ENCODE measurements at regions not wholly inside any gene's neighbourhood (a gene's known extent, or its start where the extent isn't known, plus 50 kb on each side); places are given as distances from the start of the nearest gene placed in this dataset.
"Not testable (repeated sequence)": the region's sequence is repeated elsewhere in the genome, so short reads cannot be mapped to it uniquely, and the experiment has no call there.

DNA sequence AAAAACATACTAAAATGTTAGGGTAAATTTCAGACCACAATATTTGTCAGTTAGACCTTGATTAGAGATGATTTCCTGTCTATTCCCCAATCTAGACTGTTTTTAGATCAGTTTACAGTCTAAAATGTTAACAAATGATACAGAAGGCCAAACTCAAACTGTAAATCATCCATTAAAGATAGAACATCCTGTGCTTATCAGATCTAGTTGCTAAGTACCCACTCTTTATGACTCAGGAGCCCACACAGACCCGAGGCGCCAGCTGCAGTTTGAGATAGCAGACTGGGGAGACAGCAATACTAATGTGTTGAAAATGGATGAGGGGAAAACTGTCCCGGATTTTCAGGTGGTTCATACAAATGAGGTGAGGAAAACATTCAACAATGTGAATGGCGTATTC lies 113.3 kb downstream of the SCG2 start:
- H3K9ac ChIP-seq (ENCODE audit: low read depth in 1 of 3, low read length in 3 of 3): no peak overlapping the region
- H3K4me1 ChIP-seq (ENCODE audit: control insufficient read depth in 3 of 3, insufficient read depth in 3 of 3, low read length in 3 of 3): no peaks in the 10 kb centered on the region
- no peaks in the 10 kb centered on the region for H3K36me3 ChIP-seq (ENCODE audit: control insufficient read depth in 3 of 3, insufficient read depth in 3 of 3, low read length in 3 of 3)
- H3K4me3 ChIP-seq (ENCODE audit: low read length in 3 of 3): no peak overlapping the region
- H3K9me3 ChIP-seq (ENCODE audit: control insufficient read depth in 3 of 3, low read length in 3 of 3): no peaks in the 10 kb centered on the region
- H3K27me3 ChIP-seq (ENCODE audit: control insufficient read depth in 3 of 3, insufficient read depth in 3 of 3, low read length in 3 of 3): no peaks in the 10 kb centered on the region
- no peak overlapping the region for H3K27ac ChIP-seq (ENCODE audit: low read depth, low read length)

DNA sequence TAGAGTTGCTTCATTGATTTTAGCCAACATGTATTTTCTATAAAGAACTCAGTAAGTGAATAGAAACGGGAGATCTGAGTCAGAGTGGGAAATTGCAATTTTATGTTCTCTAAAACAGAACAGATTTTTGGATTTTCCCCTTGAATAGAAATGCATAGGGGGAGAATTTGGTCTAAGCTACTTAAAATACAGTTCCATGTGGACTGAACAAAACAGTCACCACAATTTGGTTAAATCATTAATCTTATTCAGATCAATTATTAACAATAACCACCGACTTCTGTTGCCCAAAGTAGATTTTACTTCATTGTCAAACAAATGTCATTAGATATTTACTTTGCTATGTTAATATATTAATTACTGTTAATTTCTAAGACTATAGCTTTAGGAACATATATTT lies 107.7 kb downstream of the SCG2 start:
- no peaks in the 10 kb centered on the region for H3K27me3 ChIP-seq (ENCODE audit: control insufficient read depth in 3 of 3, insufficient read depth in 3 of 3, low read length in 3 of 3)
- H3K27ac ChIP-seq (ENCODE audit: low read depth, low read length): no peak overlapping the region
- H3K9ac ChIP-seq (ENCODE audit: low read depth in 1 of 3, low read length in 3 of 3): no peak overlapping the region
- H3K4me3 ChIP-seq (ENCODE audit: low read length in 3 of 3): no peak overlapping the region
- H3K36me3 ChIP-seq (ENCODE audit: control insufficient read depth in 3 of 3, insufficient read depth in 3 of 3, low read length in 3 of 3): no peaks in the 10 kb centered on the region
- H3K4me1 ChIP-seq (ENCODE audit: control insufficient read depth in 3 of 3, insufficient read depth in 3 of 3, low read length in 3 of 3): no peaks in the 10 kb centered on the region
- no peaks in the 10 kb centered on the region for H3K9me3 ChIP-seq (ENCODE audit: control insufficient read depth in 3 of 3, low read length in 3 of 3)

DNA sequence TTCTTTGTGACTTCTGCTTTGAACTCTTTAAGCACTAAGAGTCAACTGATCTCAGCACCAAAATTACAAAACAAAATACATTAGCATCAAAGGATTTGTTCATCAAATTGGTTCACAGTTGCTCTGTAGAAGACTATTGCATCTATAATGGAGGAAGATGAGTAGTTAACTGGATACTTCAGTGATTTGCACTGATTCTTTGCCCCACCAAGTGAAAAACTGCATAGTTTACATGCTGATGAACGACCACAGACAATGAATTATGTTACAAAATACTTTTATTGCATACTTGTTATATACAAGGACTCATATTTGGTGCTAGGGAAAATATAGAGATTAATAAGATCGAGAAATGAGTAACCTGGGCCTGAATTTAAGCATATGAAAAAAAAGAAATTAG lies 107.2 kb downstream of the SCG2 start:
- H3K4me1 ChIP-seq (ENCODE audit: control insufficient read depth in 3 of 3, insufficient read depth in 3 of 3, low read length in 3 of 3): no peaks in the 10 kb centered on the region
- H3K4me3 ChIP-seq (ENCODE audit: low read length in 3 of 3): no peak overlapping the region

DNA sequence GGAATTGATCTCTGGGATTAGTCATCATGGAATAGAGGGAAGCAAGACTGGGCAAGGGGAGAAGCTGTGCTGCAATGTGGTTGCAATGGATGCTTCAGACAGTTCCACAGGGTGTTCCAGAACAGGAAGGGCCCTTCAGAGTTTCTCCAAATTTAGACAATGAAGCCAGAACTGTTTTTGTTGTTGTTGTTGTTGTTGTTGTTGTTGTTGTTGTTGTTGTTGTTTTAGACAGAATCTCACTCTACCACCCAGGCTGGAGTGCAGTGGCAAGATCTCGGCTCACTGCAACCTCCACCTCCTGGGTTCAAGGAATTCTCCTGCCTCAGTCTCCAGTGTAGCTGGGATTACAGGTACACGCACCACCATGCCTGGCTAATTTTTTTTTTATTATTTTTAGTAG lies 105.3 kb downstream of the SCG2 start:
- not testable (repeated sequence) for H3K9me3 ChIP-seq (ENCODE audit: control insufficient read depth in 3 of 3, low read length in 3 of 3); H3K4me3 ChIP-seq (ENCODE audit: low read length in 3 of 3); H3K9ac ChIP-seq (ENCODE audit: low read depth in 1 of 3, low read length in 3 of 3); H3K36me3 ChIP-seq (ENCODE audit: control insufficient read depth in 3 of 3, insufficient read depth in 3 of 3, low read length in 3 of 3); H3K27ac ChIP-seq (ENCODE audit: low read depth, low read length); H3K27me3 ChIP-seq (ENCODE audit: control insufficient read depth in 3 of 3, insufficient read depth in 3 of 3, low read length in 3 of 3); H3K4me1 ChIP-seq (ENCODE audit: control insufficient read depth in 3 of 3, insufficient read depth in 3 of 3, low read length in 3 of 3)

More for the DNA sequence above, 107.2 kb downstream of the SCG2 start:
- Histone ChIP-seq H3K27me3 (ENCODE audit: control insufficient read depth in 3 of 3, insufficient read depth in 3 of 3, low read length in 3 of 3) (no peaks in the 10 kb centered on the region), H3K9ac (ENCODE audit: low read depth in 1 of 3, low read length in 3 of 3) (no peak overlapping the region), H3K27ac (ENCODE audit: low read depth, low read length) (no peak overlapping the region), H3K36me3 (ENCODE audit: control insufficient read depth in 3 of 3, insufficient read depth in 3 of 3, low read length in 3 of 3) (no peaks in the 10 kb centered on the region), H3K9me3 (ENCODE audit: control insufficient read depth in 3 of 3, low read length in 3 of 3) (no peaks in the 10 kb centered on the region)

GRCh38 chr2:223500709-223501108 lies 101.5 kb downstream of the SCG2 start:
- Histone ChIP-seq H3K36me3 (ENCODE audit: control insufficient read depth in 3 of 3, insufficient read depth in 3 of 3, low read length in 3 of 3) (no peaks in the 10 kb centered on the region), H3K9ac (ENCODE audit: low read depth in 1 of 3, low read length in 3 of 3) (no peak overlapping the region), H3K4me1 (ENCODE audit: control insufficient read depth in 3 of 3, insufficient read depth in 3 of 3, low read length in 3 of 3) (no peaks in the 10 kb centered on the region), H3K27ac (ENCODE audit: low read depth, low read length) (no peak overlapping the region), H3K4me3 (ENCODE audit: low read length in 3 of 3) (no peak overlapping the region), H3K27me3 (ENCODE audit: control insufficient read depth in 3 of 3, insufficient read depth in 3 of 3, low read length in 3 of 3) (no peaks in the 10 kb centered on the region), H3K9me3 (ENCODE audit: control insufficient read depth in 3 of 3, low read length in 3 of 3) (no peaks in the 10 kb centered on the region)

GRCh38 chr2:223501641-223502040 lies 100.5 kb downstream of the SCG2 start:
- no peaks in the 10 kb centered on the region for H3K4me1 ChIP-seq (ENCODE audit: control insufficient read depth in 3 of 3, insufficient read depth in 3 of 3, low read length in 3 of 3)
- H3K36me3 ChIP-seq (ENCODE audit: control insufficient read depth in 3 of 3, insufficient read depth in 3 of 3, low read length in 3 of 3): no peaks in the 10 kb centered on the region
- H3K9ac ChIP-seq (ENCODE audit: low read depth in 1 of 3, low read length in 3 of 3): no peak overlapping the region
- no peak overlapping the region for H3K27ac ChIP-seq (ENCODE audit: low read depth, low read length)
- H3K9me3 ChIP-seq (ENCODE audit: control insufficient read depth in 3 of 3, low read length in 3 of 3): no peaks in the 10 kb centered on the region
- H3K27me3 ChIP-seq (ENCODE audit: control insufficient read depth in 3 of 3, insufficient read depth in 3 of 3, low read length in 3 of 3): no peaks in the 10 kb centered on the region
- no peak overlapping the region for H3K4me3 ChIP-seq (ENCODE audit: low read length in 3 of 3)

DNA sequence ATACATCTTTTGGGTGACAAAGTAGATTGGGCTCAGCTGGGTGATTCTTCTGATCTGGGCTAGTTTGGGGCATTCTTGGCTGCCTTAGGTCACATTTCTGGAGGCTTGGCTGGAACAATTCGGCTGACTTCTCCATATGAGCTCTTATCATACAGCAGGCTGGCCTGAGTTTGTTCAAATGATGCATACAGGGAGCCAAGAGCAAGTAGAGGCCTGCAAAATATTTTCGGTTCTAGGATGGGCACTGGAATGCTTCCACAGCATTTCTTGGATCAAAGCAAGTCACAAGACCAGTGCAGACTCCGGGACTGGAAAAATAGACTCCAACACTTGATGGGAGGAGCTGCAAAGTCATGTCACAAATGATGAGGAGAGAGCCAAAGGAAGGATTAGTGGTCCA lies 98.4 kb downstream of the SCG2 start:
- Histone ChIP-seq H3K9me3 (ENCODE audit: control insufficient read depth in 3 of 3, low read length in 3 of 3) (no peaks in the 10 kb centered on the region), H3K36me3 (ENCODE audit: control insufficient read depth in 3 of 3, insufficient read depth in 3 of 3, low read length in 3 of 3) (no peaks in the 10 kb centered on the region), H3K27ac (ENCODE audit: low read depth, low read length) (no peak overlapping the region), H3K27me3 (ENCODE audit: control insufficient read depth in 3 of 3, insufficient read depth in 3 of 3, low read length in 3 of 3) (no peaks in the 10 kb centered on the region), H3K4me1 (ENCODE audit: control insufficient read depth in 3 of 3, insufficient read depth in 3 of 3, low read length in 3 of 3) (no peaks in the 10 kb centered on the region), H3K4me3 (ENCODE audit: low read length in 3 of 3) (no peak overlapping the region), H3K9ac (ENCODE audit: low read depth in 1 of 3, low read length in 3 of 3) (no peak overlapping the region)

- no peaks in the 10 kb centered on the region for H3K36me3 ChIP-seq (ENCODE audit: control insufficient read depth in 3 of 3, insufficient read depth in 3 of 3, low read length in 3 of 3)
- H3K27me3 ChIP-seq (ENCODE audit: control insufficient read depth in 3 of 3, insufficient read depth in 3 of 3, low read length in 3 of 3): no peaks in the 10 kb centered on the region
- no peak overlapping the region for H3K4me3 ChIP-seq (ENCODE audit: low read length in 3 of 3)
- H3K9ac ChIP-seq (ENCODE audit: low read depth in 1 of 3, low read length in 3 of 3): no peak overlapping the region
- H3K4me1 ChIP-seq (ENCODE audit: control insufficient read depth in 3 of 3, insufficient read depth in 3 of 3, low read length in 3 of 3): no peaks in the 10 kb centered on the region
- no peaks in the 10 kb centered on the region for H3K9me3 ChIP-seq (ENCODE audit: control insufficient read depth in 3 of 3, low read length in 3 of 3)
- H3K27ac ChIP-seq (ENCODE audit: low read depth, low read length): no peak overlapping the region
Observed at GRCh38 chr2:223508372-223508771, 93.8 kb downstream of the SCG2 start.

DNA sequence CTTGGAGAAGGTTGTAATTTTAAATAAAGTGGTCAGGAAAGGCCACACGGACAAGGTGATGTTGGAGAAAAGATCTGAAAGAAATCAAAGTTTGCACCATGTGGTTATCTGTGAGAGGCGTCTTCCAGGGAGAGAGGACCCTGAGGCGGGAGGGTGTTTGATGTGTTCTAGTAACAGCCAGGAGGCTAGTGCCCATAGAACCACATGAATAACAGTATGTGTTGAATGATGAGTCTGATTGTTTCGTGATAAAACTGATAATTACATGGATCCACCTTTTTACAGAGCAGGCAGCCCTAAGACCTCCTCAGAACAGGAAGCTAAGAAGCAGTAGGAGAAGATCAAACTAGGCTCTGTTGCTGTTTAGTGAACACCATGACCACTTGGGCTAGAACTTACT lies 91.4 kb downstream of the SCG2 start:
- Histone ChIP-seq H3K4me3 (ENCODE audit: low read length in 3 of 3) (no peak overlapping the region), H3K36me3 (ENCODE audit: control insufficient read depth in 3 of 3, insufficient read depth in 3 of 3, low read length in 3 of 3) (no peaks in the 10 kb centered on the region), H3K9me3 (ENCODE audit: control insufficient read depth in 3 of 3, low read length in 3 of 3) (no peaks in the 10 kb centered on the region), H3K27me3 (ENCODE audit: control insufficient read depth in 3 of 3, insufficient read depth in 3 of 3, low read length in 3 of 3) (no peaks in the 10 kb centered on the region), H3K27ac (ENCODE audit: low read depth, low read length) (no peak overlapping the region), H3K4me1 (ENCODE audit: control insufficient read depth in 3 of 3, insufficient read depth in 3 of 3, low read length in 3 of 3) (no peaks in the 10 kb centered on the region), H3K9ac (ENCODE audit: low read depth in 1 of 3, low read length in 3 of 3) (no peak overlapping the region)

DNA sequence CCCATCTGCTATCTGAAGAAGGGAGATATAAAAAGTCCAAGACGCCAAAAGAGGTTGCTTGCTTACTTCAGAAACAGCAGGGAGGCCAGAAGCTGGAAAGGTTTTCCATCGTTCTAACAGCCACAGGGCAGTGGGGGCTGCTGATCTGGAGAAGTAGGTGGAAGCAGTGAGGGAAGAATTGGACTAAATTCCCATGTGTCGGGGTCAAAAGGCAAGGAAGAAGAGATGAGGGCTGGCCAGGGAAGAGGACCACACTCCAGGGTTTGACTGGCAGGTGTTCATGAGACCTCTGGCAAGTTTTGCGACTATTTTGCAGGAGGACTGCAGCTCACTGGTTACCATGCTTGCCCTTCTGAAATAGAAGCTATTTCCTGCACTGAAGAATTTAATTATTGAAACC lies 91.0 kb downstream of the SCG2 start:
- Histone ChIP-seq H3K27me3 (ENCODE audit: control insufficient read depth in 3 of 3, insufficient read depth in 3 of 3, low read length in 3 of 3) (no peaks in the 10 kb centered on the region), H3K36me3 (ENCODE audit: control insufficient read depth in 3 of 3, insufficient read depth in 3 of 3, low read length in 3 of 3) (no peaks in the 10 kb centered on the region), H3K9me3 (ENCODE audit: control insufficient read depth in 3 of 3, low read length in 3 of 3) (no peaks in the 10 kb centered on the region), H3K4me1 (ENCODE audit: control insufficient read depth in 3 of 3, insufficient read depth in 3 of 3, low read length in 3 of 3) (no peaks in the 10 kb centered on the region), H3K27ac (ENCODE audit: low read depth, low read length) (no peak overlapping the region), H3K4me3 (ENCODE audit: low read length in 3 of 3) (no peak overlapping the region), H3K9ac (ENCODE audit: low read depth in 1 of 3, low read length in 3 of 3) (no peak overlapping the region)

GRCh38 chr2:223513771-223514455 lies 88.2 kb downstream of the SCG2 start:
- H3K27me3 ChIP-seq (ENCODE audit: control insufficient read depth in 3 of 3, insufficient read depth in 3 of 3, low read length in 3 of 3): no peaks in the 10 kb centered on the region
- H3K9me3 ChIP-seq (ENCODE audit: control insufficient read depth in 3 of 3, low read length in 3 of 3): no peaks in the 10 kb centered on the region
- no peak overlapping the region for H3K9ac ChIP-seq (ENCODE audit: low read depth in 1 of 3, low read length in 3 of 3)
- H3K27ac ChIP-seq (ENCODE audit: low read depth, low read length): no peak overlapping the region
- H3K4me3 ChIP-seq (ENCODE audit: low read length in 3 of 3): no peak overlapping the region
- no peaks in the 10 kb centered on the region for H3K4me1 ChIP-seq (ENCODE audit: control insufficient read depth in 3 of 3, insufficient read depth in 3 of 3, low read length in 3 of 3)
- no peaks in the 10 kb centered on the region for H3K36me3 ChIP-seq (ENCODE audit: control insufficient read depth in 3 of 3, insufficient read depth in 3 of 3, low read length in 3 of 3)
